IMR-90 (cell line): ENCODE measurements at regions not wholly inside any gene's neighbourhood (a gene's known extent, or its start where the extent isn't known, plus 50 kb on each side); places are given as distances from the start of the nearest gene placed in this dataset.

Source experiments
- ATAC-seq: fragments of 200-7000 bp; cut with Tn5 transposase; 2 replicates; pipeline ENCODE4 v1.9.1; 2020; ENCODE audit warnings: low read depth, mild to moderate bottlenecking, moderate library complexity
- BruUV-seq: library from RNA; stranded (reverse); fragments of 400-500 nt; replicated peaks from 2 replicates; lab custom pipeline; 2021; lab: Mats Ljungman, UMichigan
- CTCF ChIA-PET: fragments of 300-600 bp; formaldehyde crosslinking; extraction: SDS; loops from one replicate; lab custom pipeline; 2021; ENCODE audit warnings: antibody characterized with exemption; lab: Yijun Ruan, JAX
- POLR2A ChIA-PET: fragments of 300-600 bp; sonication (Branson Sonifier 250); formaldehyde crosslinking; loops from one replicate; lab custom pipeline; 2022; ENCODE audit warnings: antibody characterized with exemption; ENCODE audit not compliant: unreplicated experiment; lab: Charles Lee
- DNase-seq: peaks from one replicate; pipeline ENCODE4 v3.0.0; 2013
- H2AFZ ChIP-seq: replicated peaks from 2 replicates; pipeline ENCODE3; 2013; ENCODE audit warnings: low read length, mild to moderate bottlenecking; ENCODE audit not compliant: poor library complexity
- H2AK5ac ChIP-seq: 2 replicates; pipeline ENCODE4 v1.6.1; 2013; ENCODE audit warnings: low read depth, low read length, inconsistent platforms
- H2AK9ac ChIP-seq: replicated peaks from 2 replicates; pipeline ENCODE3; 2013; ENCODE audit warnings: mild to moderate bottlenecking, low read depth, low read length, moderate library complexity; ENCODE audit not compliant: poor library complexity
- H2BK120ac ChIP-seq: 2 replicates; pipeline ENCODE4 v1.6.1; 2013; ENCODE audit warnings: low read depth, low read length, inconsistent platforms
- H2BK15ac ChIP-seq: 3 replicates; pipeline ENCODE4 v1.6.1; 2013; ENCODE audit warnings: low read depth, low read length, inconsistent platforms
- H2BK20ac ChIP-seq: 2 replicates; pipeline ENCODE4 v1.6.1; 2013; ENCODE audit warnings: low read depth, mild to moderate bottlenecking, inconsistent platforms, low read length, moderate library complexity
- H2BK5ac ChIP-seq: 2 replicates; pipeline ENCODE4 v1.6.1; 2013; ENCODE audit warnings: mild to moderate bottlenecking, low read depth, low read length, inconsistent platforms; ENCODE audit not compliant: poor library complexity, severe bottlenecking
- H3K14ac ChIP-seq: replicated peaks from 2 replicates; pipeline ENCODE4 v1.6.1; 2013; ENCODE audit warnings: low read depth, low read length, inconsistent platforms
- H3K18ac ChIP-seq: 2 replicates; pipeline ENCODE4 v1.6.1; 2013; ENCODE audit warnings: low read depth, low read length, control low read depth
- H3K23ac ChIP-seq: 2 replicates; pipeline ENCODE4 v1.6.1; 2013; ENCODE audit warnings: low read depth, low read length, inconsistent platforms
- H3K27ac ChIP-seq: 2 replicates; pipeline ENCODE4 v1.5.1; 2013; ENCODE audit warnings: mild to moderate bottlenecking, control low read depth, low read length; ENCODE audit not compliant: insufficient read depth
- H3K27me3 ChIP-seq: 2 replicates; pipeline ENCODE4 v1.6.1; 2013; ENCODE audit warnings: low read length; ENCODE audit not compliant: control insufficient read depth, insufficient read depth
- H3K36me3 ChIP-seq: 2 replicates; pipeline ENCODE4 v1.6.1; 2013; ENCODE audit warnings: low read length, mixed read lengths; ENCODE audit not compliant: control insufficient read depth, insufficient read depth
- H3K4ac ChIP-seq: 2 replicates; pipeline ENCODE4 v1.6.1; 2013; ENCODE audit warnings: low read depth, low read length, inconsistent platforms
- H3K4me1 ChIP-seq: 2 replicates; pipeline ENCODE4 v1.6.1; 2013; ENCODE audit warnings: low read length, mixed read lengths; ENCODE audit not compliant: control insufficient read depth, insufficient read depth
- H3K4me2 ChIP-seq: 2 replicates; pipeline ENCODE4 v1.6.1; 2013; ENCODE audit warnings: low read depth, mild to moderate bottlenecking, control low read depth, low read length, moderate library complexity
- H3K4me3 ChIP-seq: 2 replicates; pipeline ENCODE4 v1.5.1; 2013; ENCODE audit warnings: low read depth, mild to moderate bottlenecking, control low read depth, low read length, moderate library complexity; ENCODE audit not compliant: insufficient read depth
- H3K56ac ChIP-seq: 2 replicates; pipeline ENCODE4 v1.6.1; 2013; ENCODE audit warnings: low read length, inconsistent platforms; ENCODE audit not compliant: insufficient read depth; ENCODE audit errors: extremely low read depth
- H3K79me1 ChIP-seq, 2 experiments: 2 replicates each; pipeline ENCODE4 v1.6.1; 2013; ENCODE audit warnings: low read length in 2 of 2, inconsistent platforms in 1 of 2, low read depth in 1 of 2
- H3K9ac ChIP-seq: 2 replicates; pipeline ENCODE4 v1.6.1; 2013; ENCODE audit warnings: low read depth, low read length, control low read depth
- H3K9me1 ChIP-seq: 2 replicates; pipeline ENCODE4 v1.6.1; 2013; ENCODE audit warnings: low read length, inconsistent platforms; ENCODE audit not compliant: insufficient read depth
- H3K9me3 ChIP-seq: 2 replicates; pipeline ENCODE4 v1.6.1; 2013; ENCODE audit warnings: low read length; ENCODE audit not compliant: control insufficient read depth, insufficient read depth
- H4K20me1 ChIP-seq: 2 replicates; pipeline ENCODE4 v1.6.1; 2013; ENCODE audit warnings: low read length, inconsistent platforms; ENCODE audit not compliant: insufficient read depth
- H4K5ac ChIP-seq: 2 replicates; pipeline ENCODE4 v1.6.1; 2013; ENCODE audit warnings: mild to moderate bottlenecking, low read depth, low read length, control low read depth
- H4K8ac ChIP-seq, 2 experiments: 2 replicates each; pipeline ENCODE4 v1.6.1; 2013; ENCODE audit warnings: low read depth in 2 of 2, low read length in 2 of 2, control low read depth in 1 of 2, inconsistent platforms in 1 of 2
- H4K91ac ChIP-seq: 2 replicates; pipeline ENCODE4 v1.6.1; 2013; ENCODE audit warnings: low read depth, low read length, inconsistent platforms; ENCODE audit not compliant: insufficient read depth
- BHLHE40 ChIP-seq: fragments of 150-350 bp; IDR thresholded peaks from 2 replicates; pipeline ENCODE4 v1.6.1; 2016; ENCODE audit warnings: mild to moderate bottlenecking, low read depth, low read length
- CEBPB ChIP-seq: IDR thresholded peaks from 2 replicates; pipeline ENCODE4 v1.6.1; 2012; ENCODE audit warnings: low read depth, low read length, improper control_type of control experiment
- MAFK ChIP-seq: IDR thresholded peaks from 2 replicates; pipeline ENCODE4 v1.6.1; 2012; ENCODE audit warnings: low read depth, low read length, improper control_type of control experiment
- MAZ ChIP-seq: IDR thresholded peaks from 2 replicates; pipeline ENCODE4 v1.6.1; 2012; ENCODE audit warnings: low read depth, mild to moderate bottlenecking, low read length, improper control_type of control experiment, moderate library complexity, borderline replicate concordance
- MXI1 ChIP-seq: IDR thresholded peaks from 2 replicates; pipeline ENCODE4 v1.6.1; 2012; ENCODE audit warnings: low read depth, mild to moderate bottlenecking, low read length, moderate library complexity, borderline replicate concordance
- POLR2A ChIP-seq: IDR thresholded peaks from 2 replicates; pipeline ENCODE4 v1.6.1; 2012; ENCODE audit warnings: mild to moderate bottlenecking, low read depth, low read length
- SMC3 ChIP-seq: fragments of 150-350 bp; IDR thresholded peaks from 2 replicates; pipeline ENCODE4 v1.6.1; 2016; ENCODE audit warnings: low read depth, mild to moderate bottlenecking, antibody characterized with exemption, low read length, moderate library complexity
- dilution Hi-C: fragments of 300-500 bp; cut with HindIII; formaldehyde crosslinking; loops from one replicate; pipeline ENCODE4 v1.14.3; 2018; ENCODE audit warnings: low sequenced_read_pairs; ENCODE audit not compliant: unreplicated experiment
- in situ Hi-C: fragments of 300-500 bp; cut with MboI; formaldehyde crosslinking; loops from 3 replicates; pipeline ENCODE4 v1.14.3; 2019; ENCODE audit warnings: low sequenced_read_pairs, inconsistent platforms, mixed read lengths
- intact Hi-C: fragments of 100-400 bp; cut with micrococcal nuclease; formaldehyde crosslinking; loops from 2 replicates; pipeline ENCODE4 v1.10.0; 2022
- TF ChIP-seq, protein P1 (sequence below): conservative IDR thresholded peaks from 2 replicates; pipeline ENCODE4 v1.5.1; 2012; ENCODE audit warnings: mild to moderate bottlenecking, low read depth, low read length, improper control_type of control experiment

- in situ Hi-C loops (no loop called here), dilution Hi-C loops (no loop called here), intact Hi-C loops (no loop called here)
- Histone ChIP-seq H3K9me1 (no peaks in the 10 kb centered on the region), H4K91ac (no peak overlapping the region), H2AFZ (no peak overlapping the region), H3K9me3 (no peaks in the 10 kb centered on the region), H3K14ac (no peak overlapping the region), H3K4me1 (no peaks in the 10 kb centered on the region), H4K8ac (no peak overlapping the region), H3K79me1 (no peaks in the 10 kb centered on the region), H3K56ac (no peak overlapping the region), H4K5ac (no peak overlapping the region), H2BK5ac (no peak overlapping the region), H2BK120ac (no peak overlapping the region), H3K18ac (no peak overlapping the region), H3K4ac (no peak overlapping the region), H3K4me3 (no peak overlapping the region), H2AK9ac (no peak overlapping the region), H3K23ac (no peak overlapping the region), H3K27me3 (no peaks in the 10 kb centered on the region), H3K4me2 (no peak overlapping the region), H3K9ac (no peak overlapping the region), H3K27ac (no peak overlapping the region), H2BK20ac (no peak overlapping the region), H2BK15ac (no peak overlapping the region), H2AK5ac (no peak overlapping the region), H3K36me3 (no peaks in the 10 kb centered on the region), H4K20me1 (no peaks in the 10 kb centered on the region)
- DNase-seq (no peak), ATAC-seq (no peak)
- BruUV-seq: no TSS peak
- no peak for TF ChIP-seq CEBPB
- no peak for TF ChIP-seq MAZ
- no peak for TF ChIP-seq MAFK
- no peak for TF ChIP-seq SMC3
- TF ChIP-seq BHLHE40: no peak
- TF ChIP-seq, protein P1, sequence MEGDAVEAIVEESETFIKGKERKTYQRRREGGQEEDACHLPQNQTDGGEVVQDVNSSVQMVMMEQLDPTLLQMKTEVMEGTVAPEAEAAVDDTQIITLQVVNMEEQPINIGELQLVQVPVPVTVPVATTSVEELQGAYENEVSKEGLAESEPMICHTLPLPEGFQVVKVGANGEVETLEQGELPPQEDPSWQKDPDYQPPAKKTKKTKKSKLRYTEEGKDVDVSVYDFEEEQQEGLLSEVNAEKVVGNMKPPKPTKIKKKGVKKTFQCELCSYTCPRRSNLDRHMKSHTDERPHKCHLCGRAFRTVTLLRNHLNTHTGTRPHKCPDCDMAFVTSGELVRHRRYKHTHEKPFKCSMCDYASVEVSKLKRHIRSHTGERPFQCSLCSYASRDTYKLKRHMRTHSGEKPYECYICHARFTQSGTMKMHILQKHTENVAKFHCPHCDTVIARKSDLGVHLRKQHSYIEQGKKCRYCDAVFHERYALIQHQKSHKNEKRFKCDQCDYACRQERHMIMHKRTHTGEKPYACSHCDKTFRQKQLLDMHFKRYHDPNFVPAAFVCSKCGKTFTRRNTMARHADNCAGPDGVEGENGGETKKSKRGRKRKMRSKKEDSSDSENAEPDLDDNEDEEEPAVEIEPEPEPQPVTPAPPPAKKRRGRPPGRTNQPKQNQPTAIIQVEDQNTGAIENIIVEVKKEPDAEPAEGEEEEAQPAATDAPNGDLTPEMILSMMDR: no peak
- TF ChIP-seq MXI1: no peak
- TF ChIP-seq POLR2A: no peak
- ChIA-PET POLR2A (no interaction called here), CTCF (no interaction called here)
Measured at GRCh38 chr4:81789158-81789557, 317.5 kb upstream of the RASGEF1B start.
